ENCODE measurements at regions not wholly inside any gene's neighbourhood (a gene's known extent, or its start where the extent isn't known, plus 50 kb on each side); places are given as distances from the start of the nearest gene placed in this dataset.

DNA sequence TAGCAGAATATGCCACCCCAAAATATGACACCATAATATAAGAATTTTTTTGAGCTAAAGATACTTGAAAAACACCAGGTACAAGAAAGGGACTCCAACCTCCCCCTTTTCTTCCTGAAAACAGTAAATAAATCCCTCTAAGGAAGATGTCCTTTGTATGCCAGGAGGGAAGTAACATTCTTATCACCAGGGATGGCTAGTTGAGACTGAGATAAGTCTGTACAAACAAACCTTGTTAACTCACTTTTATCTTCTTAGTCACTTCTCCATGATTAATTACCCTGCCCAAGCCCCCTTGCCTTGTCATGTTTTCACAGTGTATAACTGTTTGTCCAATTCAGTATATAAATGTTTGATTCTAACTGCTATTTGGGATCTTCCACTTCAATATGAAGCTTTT lies 888.0 kb downstream of the PCDH18 start:
- H3K36me3 Mint-ChIP-seq (ENCODE audit: low read depth), result no peaks in the 10 kb centered on the region
- no peaks in the 10 kb centered on the region for H3K9me3 Mint-ChIP-seq
- intact Hi-C loops (cut with micrococcal nuclease), result no loop called here
- H3K27me3 Mint-ChIP-seq (ENCODE audit: insufficient read depth), result no peaks in the 10 kb centered on the region
- H3K4me1 Mint-ChIP-seq (ENCODE audit: low read depth), result no peaks in the 10 kb centered on the region
- no peak for DNase-seq (ENCODE audit: low spot score)
- H3K27ac Mint-ChIP-seq, result no peak overlapping the region
- no peak overlapping the region for H3K4me3 Mint-ChIP-seq

DNA sequence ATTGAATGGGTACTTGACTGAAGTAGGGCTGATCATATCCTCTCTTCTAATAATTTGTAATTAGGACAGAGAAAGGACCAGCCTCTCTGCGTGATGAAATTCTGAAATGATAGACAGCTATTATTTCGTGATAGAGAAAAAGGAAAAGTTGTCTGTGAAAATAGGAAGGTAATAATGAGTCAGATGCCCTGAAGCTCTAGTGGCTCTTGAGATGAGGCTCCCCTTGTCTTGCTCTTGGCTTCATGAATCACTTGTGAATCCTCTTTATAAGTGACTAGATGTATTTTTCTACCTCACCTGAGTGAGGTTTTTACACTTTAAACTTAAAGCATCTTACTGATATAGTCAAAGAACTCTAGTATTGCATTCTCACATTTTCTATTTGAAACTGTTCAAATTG lies 888.9 kb downstream of the PCDH18 start:
- Mint-ChIP-seq H3K27me3 (ENCODE audit: insufficient read depth) (no peaks in the 10 kb centered on the region), H3K36me3 (ENCODE audit: low read depth) (no peaks in the 10 kb centered on the region), H3K27ac (no peak overlapping the region), H3K4me3 (no peak overlapping the region), H3K9me3 (no peaks in the 10 kb centered on the region), H3K4me1 (ENCODE audit: low read depth) (no peaks in the 10 kb centered on the region)
- no peak for DNase-seq (ENCODE audit: low spot score)
- intact Hi-C loops (cut with micrococcal nuclease), result no loop called here

DNA sequence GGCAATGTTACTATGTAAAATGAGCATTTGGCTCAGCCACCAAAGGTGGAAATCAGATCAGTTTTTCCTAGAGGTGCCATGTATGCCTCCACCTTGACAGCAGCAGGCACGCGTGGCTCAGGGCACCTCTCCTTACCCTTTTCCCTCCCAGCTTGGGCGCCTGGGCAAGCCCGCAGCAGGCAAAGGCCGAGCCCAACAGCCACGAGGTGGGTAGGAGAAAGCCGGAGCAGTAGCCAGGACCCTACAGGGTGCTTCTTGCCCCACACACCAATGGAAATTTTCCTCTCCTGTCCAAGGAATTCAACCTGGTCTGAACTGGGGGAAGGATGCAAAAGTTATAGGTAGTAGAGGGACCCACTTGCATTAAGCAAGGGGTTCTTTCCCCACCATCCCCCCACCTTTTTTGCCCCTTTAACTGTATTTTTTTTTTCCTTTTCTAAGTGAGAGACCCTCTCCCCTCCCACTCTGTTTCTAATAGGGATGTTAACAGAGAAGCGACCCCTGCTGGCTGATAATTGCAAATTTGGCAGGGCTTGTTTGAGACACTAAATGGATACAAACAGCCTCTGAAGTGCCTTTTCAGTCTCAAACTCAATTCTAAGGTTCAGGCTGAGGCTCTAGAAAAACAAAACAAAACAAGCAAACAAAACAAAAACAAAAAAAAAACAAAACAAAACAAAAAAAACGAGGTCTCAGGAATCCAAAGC lies 895.1 kb downstream of the PCDH18 start:
- Mint-ChIP-seq H3K36me3 (ENCODE audit: low read depth) (no peaks in the 10 kb centered on the region), H3K4me1 (ENCODE audit: low read depth) (no peaks in the 10 kb centered on the region), H3K27me3 (ENCODE audit: insufficient read depth) (no peaks in the 10 kb centered on the region), H3K9me3 (no peaks in the 10 kb centered on the region), H3K4me3 (no peak overlapping the region), H3K27ac (no peak overlapping the region)
- no peak for DNase-seq (ENCODE audit: low spot score)
- intact Hi-C loops (cut with micrococcal nuclease), result no loop called here

DNA sequence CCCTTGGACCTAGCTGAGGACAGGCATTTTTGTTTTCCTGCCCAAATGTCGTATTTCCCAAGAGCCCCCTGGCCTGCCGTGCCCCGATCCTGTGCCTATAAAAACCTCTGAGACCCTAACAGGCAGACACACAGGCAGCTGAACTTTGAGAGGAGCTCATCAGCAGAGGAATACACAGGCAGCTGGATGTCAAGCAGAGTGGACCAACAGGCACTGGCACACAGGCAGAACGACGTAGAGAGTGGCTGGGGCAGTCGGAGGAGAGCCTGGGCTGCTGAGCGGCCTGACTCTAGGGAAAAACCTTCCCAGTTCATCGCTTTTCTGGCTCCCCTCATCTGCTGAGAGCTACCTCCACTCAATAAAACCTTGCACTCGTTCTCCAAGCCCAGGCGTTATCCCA lies 896.1 kb downstream of the PCDH18 start:
- intact Hi-C loops (cut with micrococcal nuclease), result no loop called here
- no peak for DNase-seq (ENCODE audit: low spot score)
- no peaks in the 10 kb centered on the region for H3K27me3 Mint-ChIP-seq (ENCODE audit: insufficient read depth)
- no peaks in the 10 kb centered on the region for H3K9me3 Mint-ChIP-seq
- H3K4me3 Mint-ChIP-seq, result no peak overlapping the region
- no peaks in the 10 kb centered on the region for H3K4me1 Mint-ChIP-seq (ENCODE audit: low read depth)
- no peaks in the 10 kb centered on the region for H3K36me3 Mint-ChIP-seq (ENCODE audit: low read depth)
- H3K27ac Mint-ChIP-seq, result no peak overlapping the region

DNA sequence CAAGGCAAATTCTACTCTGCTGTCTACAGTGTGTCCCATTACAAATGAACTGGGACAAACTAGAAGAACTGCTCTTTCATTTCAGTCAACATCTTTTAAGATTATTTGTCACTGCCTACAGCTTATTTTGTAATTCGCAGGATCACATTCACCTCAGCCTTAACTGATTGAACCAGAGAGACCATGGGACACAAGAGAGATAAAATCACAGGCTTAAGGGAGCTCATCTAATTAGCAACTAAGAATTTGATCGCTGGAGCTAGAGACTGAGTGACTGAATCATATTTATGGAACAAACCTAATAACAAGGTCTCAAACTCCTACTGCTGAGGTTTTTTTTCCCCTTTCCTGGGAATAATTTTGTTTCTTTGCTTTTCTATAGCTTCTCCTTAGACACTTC lies 898.2 kb downstream of the PCDH18 start:
- H3K27ac Mint-ChIP-seq, result no peak overlapping the region
- DNase-seq (ENCODE audit: low spot score), result no peak
- H3K9me3 Mint-ChIP-seq, result no peaks in the 10 kb centered on the region
- no peak overlapping the region for H3K4me3 Mint-ChIP-seq
- H3K27me3 Mint-ChIP-seq (ENCODE audit: insufficient read depth), result no peaks in the 10 kb centered on the region
- no peaks in the 10 kb centered on the region for H3K4me1 Mint-ChIP-seq (ENCODE audit: low read depth)
- H3K36me3 Mint-ChIP-seq (ENCODE audit: low read depth), result no peaks in the 10 kb centered on the region
- intact Hi-C loops (cut with micrococcal nuclease), result no loop called here

DNA sequence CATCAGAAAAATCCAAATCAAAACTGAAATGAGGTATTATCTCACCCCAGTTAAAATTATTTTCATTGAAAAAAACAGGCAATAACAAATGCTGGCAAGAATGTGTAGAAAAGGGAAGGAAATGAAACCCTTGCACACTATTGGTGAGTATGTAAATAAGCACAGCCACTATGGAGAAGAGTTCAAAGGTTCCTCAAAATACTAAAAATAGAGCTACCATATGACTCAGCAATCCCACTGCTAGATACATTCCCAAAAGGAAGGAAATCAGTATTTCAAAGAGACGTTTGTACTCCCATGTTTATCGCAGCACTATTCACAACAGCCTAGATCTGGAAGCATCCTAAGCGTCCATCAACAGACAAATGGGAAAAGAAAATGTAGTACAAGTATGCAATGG lies 932.4 kb downstream of the PCDH18 start:
- Mint-ChIP-seq H3K4me3 (no peak overlapping the region), H3K4me1 (ENCODE audit: low read depth) (no peaks in the 10 kb centered on the region), H3K9me3 (peaks cover 3% of the 10 kb centered on the region), H3K27me3 (ENCODE audit: insufficient read depth) (no peaks in the 10 kb centered on the region), H3K27ac (no peak overlapping the region), H3K36me3 (ENCODE audit: low read depth) (no peaks in the 10 kb centered on the region)
- DNase-seq (ENCODE audit: low spot score), result no peak
- intact Hi-C loops (cut with micrococcal nuclease), result no loop called here

DNA sequence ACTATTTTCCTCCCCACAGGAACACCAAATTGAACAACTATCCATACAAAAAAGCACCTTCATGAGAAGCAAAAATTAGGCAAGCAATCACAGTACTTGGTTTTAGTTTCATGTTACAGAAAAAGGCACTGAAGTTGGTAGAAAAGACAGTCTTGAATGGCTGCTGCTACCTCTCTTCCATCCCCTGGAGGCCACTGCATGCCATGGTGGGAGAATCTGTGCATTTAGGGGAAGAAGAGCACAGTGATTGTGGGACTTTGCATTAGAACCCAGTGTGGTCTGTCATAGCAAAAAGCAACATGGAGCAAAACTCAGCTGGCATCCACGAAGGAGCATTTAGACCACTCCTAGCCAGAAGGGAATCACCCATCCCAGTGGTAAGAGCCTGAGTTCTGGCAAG lies 941.9 kb downstream of the PCDH18 start:
- no peak overlapping the region for H3K27ac Mint-ChIP-seq
- no peaks in the 10 kb centered on the region for H3K9me3 Mint-ChIP-seq
- intact Hi-C loops (cut with micrococcal nuclease), result no loop called here
- H3K4me1 Mint-ChIP-seq (ENCODE audit: low read depth), result no peaks in the 10 kb centered on the region
- H3K4me3 Mint-ChIP-seq, result no peak overlapping the region
- H3K36me3 Mint-ChIP-seq (ENCODE audit: low read depth), result no peaks in the 10 kb centered on the region
- H3K27me3 Mint-ChIP-seq (ENCODE audit: insufficient read depth), result no peaks in the 10 kb centered on the region
- DNase-seq (ENCODE audit: low spot score), result no peak

DNA sequence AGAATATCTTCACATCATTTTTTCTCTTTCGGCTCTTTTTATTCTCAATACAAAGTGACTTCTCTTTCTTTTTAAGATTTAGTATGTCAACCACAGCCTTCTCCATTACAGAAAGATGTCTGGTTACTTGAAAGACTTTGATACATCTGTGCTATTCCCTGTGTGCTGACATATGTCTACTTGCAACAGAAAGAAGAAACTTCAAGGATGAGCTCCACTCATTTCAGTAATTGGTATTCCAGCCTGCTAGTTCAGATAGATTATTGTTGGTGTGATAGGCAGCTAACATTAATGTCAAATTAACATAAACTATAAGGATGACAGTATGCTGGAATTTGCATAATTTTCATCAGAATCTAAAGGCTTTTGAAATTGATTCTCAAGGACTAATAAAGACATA lies 948.7 kb downstream of the PCDH18 start:
- no peak for DNase-seq (ENCODE audit: low spot score)
- Mint-ChIP-seq H3K27ac (no peak overlapping the region), H3K36me3 (ENCODE audit: low read depth) (no peaks in the 10 kb centered on the region), H3K27me3 (ENCODE audit: insufficient read depth) (no peaks in the 10 kb centered on the region), H3K4me3 (no peak overlapping the region), H3K9me3 (no peaks in the 10 kb centered on the region), H3K4me1 (ENCODE audit: low read depth) (no peaks in the 10 kb centered on the region)
- intact Hi-C loops (cut with micrococcal nuclease), result no loop called here

DNA sequence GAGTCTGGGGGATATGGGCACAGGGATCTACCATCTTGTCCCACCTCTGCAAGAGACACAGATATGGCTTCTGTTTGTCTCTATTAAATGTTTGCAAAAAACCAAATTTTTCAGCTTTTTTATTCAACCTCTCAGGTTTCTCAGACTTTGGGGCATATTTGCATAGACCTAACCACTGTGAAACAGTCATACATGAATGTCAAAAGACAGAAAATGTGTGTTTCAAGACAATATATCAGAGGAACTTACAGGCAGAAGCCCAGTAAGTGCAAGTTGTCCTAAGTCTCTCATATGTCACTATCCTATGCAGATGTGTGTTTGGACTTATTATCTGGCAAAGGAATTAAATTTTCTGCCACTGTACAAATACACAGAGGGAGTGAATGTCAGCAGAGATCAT lies 951.2 kb downstream of the PCDH18 start:
- Mint-ChIP-seq H3K4me1 (ENCODE audit: low read depth) (no peaks in the 10 kb centered on the region), H3K27ac (no peak overlapping the region), H3K27me3 (ENCODE audit: insufficient read depth) (no peaks in the 10 kb centered on the region), H3K36me3 (ENCODE audit: low read depth) (no peaks in the 10 kb centered on the region), H3K9me3 (no peaks in the 10 kb centered on the region), H3K4me3 (no peak overlapping the region)
- no peak for DNase-seq (ENCODE audit: low spot score)
- intact Hi-C loops (cut with micrococcal nuclease), result no loop called here

DNA sequence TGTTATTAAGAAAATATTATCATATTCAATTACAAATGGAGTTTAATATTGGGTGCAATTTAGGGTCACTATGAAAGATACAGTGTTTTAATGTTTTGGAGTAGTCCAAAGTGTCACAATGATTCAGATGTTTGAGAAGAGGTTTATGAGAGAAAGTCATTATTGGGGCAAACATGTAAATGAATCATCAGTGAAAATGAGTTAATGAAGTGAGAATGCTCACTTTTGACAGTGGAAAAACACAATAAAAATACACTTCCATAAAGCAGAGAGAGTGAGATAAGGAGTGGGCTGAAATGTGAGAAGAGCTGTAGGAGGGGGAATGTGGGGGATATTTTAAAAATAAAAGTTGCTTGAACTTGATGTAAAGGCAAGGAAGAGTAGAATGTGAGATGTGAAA lies 957.1 kb downstream of the PCDH18 start:
- DNase-seq (ENCODE audit: low spot score), result no peak
- Mint-ChIP-seq H3K27me3 (ENCODE audit: insufficient read depth) (no peaks in the 10 kb centered on the region), H3K27ac (no peak overlapping the region), H3K4me3 (no peak overlapping the region), H3K4me1 (ENCODE audit: low read depth) (peaks cover 6% of the 10 kb centered on the region), H3K9me3 (no peaks in the 10 kb centered on the region), H3K36me3 (ENCODE audit: low read depth) (no peaks in the 10 kb centered on the region)
- intact Hi-C loops (cut with micrococcal nuclease), result no loop called here

DNA sequence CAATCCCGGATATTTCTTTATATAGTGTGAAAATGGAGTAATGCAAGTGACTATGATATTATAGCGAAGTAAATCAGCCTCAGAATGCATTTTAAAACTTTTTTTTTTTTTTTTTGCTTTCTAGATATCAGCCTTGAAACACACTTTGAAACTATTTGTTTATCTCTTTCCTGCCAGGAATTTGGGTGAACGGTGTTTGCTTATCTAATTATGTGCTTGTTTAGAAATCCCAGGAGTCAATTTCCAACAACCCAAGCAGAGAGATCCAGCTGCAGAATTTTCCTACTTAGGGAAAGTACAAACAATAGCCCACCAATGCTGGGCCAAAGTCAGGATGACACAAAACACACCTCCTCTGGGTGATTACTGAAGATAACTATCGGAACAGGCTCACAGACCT lies 958.8 kb downstream of the PCDH18 start:
- Mint-ChIP-seq H3K9me3 (no peaks in the 10 kb centered on the region), H3K4me1 (ENCODE audit: low read depth) (peaks cover 6% of the 10 kb centered on the region), H3K36me3 (ENCODE audit: low read depth) (no peaks in the 10 kb centered on the region), H3K27ac (no peak overlapping the region), H3K4me3 (no peak overlapping the region), H3K27me3 (ENCODE audit: insufficient read depth) (no peaks in the 10 kb centered on the region)
- intact Hi-C loops (cut with micrococcal nuclease), result no loop called here
- DNase-seq (ENCODE audit: low spot score), result no peak

DNA sequence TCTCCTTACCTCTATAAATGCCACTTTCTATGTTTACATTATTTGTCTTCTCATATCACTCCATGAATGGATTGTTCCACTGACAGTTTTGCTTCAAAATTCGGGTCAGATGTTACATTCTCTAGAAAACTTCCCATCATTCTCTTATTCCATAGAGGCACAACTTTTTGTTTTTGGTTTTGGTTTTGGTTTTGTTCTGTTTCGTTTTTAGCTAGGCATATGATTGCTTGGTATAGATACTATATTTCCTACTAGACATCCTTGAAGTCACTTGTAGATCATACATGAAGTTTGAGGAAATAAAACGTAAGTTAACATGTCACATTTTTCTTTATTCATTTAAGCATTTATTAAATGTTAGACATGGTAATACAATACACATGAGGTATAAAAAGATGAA lies 961.0 kb downstream of the PCDH18 start:
- Mint-ChIP-seq H3K9me3 (no peaks in the 10 kb centered on the region), H3K4me1 (ENCODE audit: low read depth) (peaks cover 6% of the 10 kb centered on the region)
- DNase-seq (ENCODE audit: low spot score), result no peak

DNA sequence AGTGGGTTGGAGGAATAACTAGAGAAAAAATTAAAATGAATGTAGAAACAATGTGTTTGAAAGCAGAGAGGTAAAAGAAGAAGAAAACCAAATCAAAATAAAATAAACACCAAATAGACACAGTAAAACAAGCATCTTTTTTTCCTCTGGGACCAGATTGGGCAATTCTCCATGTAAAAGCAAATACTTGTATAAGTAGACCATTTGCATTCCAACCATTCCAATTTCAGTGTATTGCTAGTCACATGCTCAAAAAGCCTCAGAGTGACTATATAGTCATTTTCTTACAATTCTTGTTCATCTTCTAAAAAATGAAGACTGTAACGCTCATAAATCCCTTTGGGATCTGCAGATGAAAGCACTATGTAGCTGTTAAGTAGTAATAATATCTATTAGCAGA lies 969.5 kb downstream of the PCDH18 start:
- H3K27me3 Mint-ChIP-seq (ENCODE audit: insufficient read depth), result no peaks in the 10 kb centered on the region
- intact Hi-C loops (cut with micrococcal nuclease), result no loop called here
- H3K27ac Mint-ChIP-seq, result no peak overlapping the region
- no peaks in the 10 kb centered on the region for H3K4me1 Mint-ChIP-seq (ENCODE audit: low read depth)
- no peak overlapping the region for H3K4me3 Mint-ChIP-seq
- no peak for DNase-seq (ENCODE audit: low spot score)
- H3K36me3 Mint-ChIP-seq (ENCODE audit: low read depth), result no peaks in the 10 kb centered on the region
- H3K9me3 Mint-ChIP-seq, result no peaks in the 10 kb centered on the region

More for the DNA sequence above, 961.0 kb downstream of the PCDH18 start:
- H3K27me3 Mint-ChIP-seq (ENCODE audit: insufficient read depth), result no peaks in the 10 kb centered on the region
- no peak overlapping the region for H3K4me3 Mint-ChIP-seq
- intact Hi-C loops (cut with micrococcal nuclease), result no loop called here
- no peaks in the 10 kb centered on the region for H3K36me3 Mint-ChIP-seq (ENCODE audit: low read depth)
- no peak overlapping the region for H3K27ac Mint-ChIP-seq

DNA sequence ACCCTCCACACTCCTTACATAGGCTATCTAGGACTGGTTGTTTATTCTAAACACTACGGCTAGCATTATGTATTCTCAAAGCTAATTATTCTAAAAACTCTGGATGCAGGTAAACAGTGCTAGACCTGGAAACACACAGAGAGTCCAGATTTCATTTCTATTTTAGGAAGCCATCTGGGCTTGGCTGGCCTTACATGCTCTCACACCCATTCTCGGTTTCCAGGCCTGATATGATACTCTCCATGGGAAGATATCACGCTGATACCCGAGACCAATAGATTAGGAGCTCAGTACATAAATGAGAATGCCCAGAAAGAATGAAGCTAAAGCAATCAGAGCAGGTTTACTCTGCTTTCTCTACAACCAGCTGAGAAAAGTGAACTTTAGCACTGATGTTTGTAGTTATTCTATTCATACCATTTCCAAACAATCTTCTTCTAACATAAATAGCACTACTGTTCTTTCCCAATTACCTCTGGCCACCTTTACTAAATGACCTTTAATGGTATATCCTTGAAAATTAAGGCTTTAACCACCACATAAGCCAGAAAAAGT lies 973.3 kb downstream of the PCDH18 start:
- Mint-ChIP-seq H3K4me1 (ENCODE audit: low read depth) (no peaks in the 10 kb centered on the region), H3K36me3 (ENCODE audit: low read depth) (no peaks in the 10 kb centered on the region), H3K9me3 (no peaks in the 10 kb centered on the region), H3K4me3 (no peak overlapping the region), H3K27ac (no peak overlapping the region), H3K27me3 (ENCODE audit: insufficient read depth) (no peaks in the 10 kb centered on the region)
- intact Hi-C loops (cut with micrococcal nuclease), result no loop called here
- no peak for DNase-seq (ENCODE audit: low spot score)

Data from activated T-helper 1 cell treated with anti-CD3 and anti-CD28 coated beads, Interleukin-12 subunit alpha, Interleukin-12 subunit beta, Interleukin-2, Interleukin-4 antibody, amounts not matched to agents 30 ng/mL and 10 ng/mL and 1 ng/mL, durations not matched to agents 14 hours and 24 hours and 36 hours (primary cell).